ENCODE measurements at regions not wholly inside any gene's neighbourhood (a gene's known extent, or its start where the extent isn't known, plus 50 kb on each side); places are given as distances from the start of the nearest gene placed in this dataset.

GRCh38 chr6:144353871-144354314, 68.8 kb downstream of the UTRN start:
- TF ChIP-seq CTCF (IDR thresholded peaks at IDR 0.05) (no peak), POLR2A (IDR thresholded peaks at IDR 0.05) (no peak)

Measured in Peyer's patch (tissue), 4 donors.